ENCODE measurements at regions not wholly inside any gene's neighbourhood (a gene's known extent, or its start where the extent isn't known, plus 50 kb on each side); places are given as distances from the start of the nearest gene placed in this dataset.

DNA sequence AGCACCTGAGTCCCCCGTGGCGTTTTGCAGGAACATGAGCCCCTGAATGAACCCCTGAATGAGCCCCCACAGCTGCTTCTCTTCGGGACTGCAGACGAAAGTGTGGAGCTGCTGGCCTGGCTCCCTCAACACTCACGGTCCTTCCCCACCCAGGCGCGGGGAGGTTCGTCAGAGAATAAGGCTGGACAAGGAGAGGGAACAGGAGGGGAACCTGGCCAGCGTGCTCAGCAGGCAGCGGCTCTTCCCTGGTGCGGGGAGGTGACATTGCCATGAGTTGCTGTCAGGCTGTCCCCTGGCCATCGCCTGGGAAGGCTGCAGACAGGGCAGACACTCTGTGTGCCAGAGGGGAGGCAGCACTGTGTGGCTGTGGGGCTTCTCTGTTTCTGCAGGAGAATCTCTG is 80.9 kb upstream of the SHH start:
- H3K27me3 Mint-ChIP-seq: peaks cover 12% of the 10 kb centered on the region
- H3K27ac Mint-ChIP-seq: no peak overlapping the region
- no peaks in the 10 kb centered on the region for H3K36me3 Mint-ChIP-seq
- H3K9me3 Mint-ChIP-seq (ENCODE audit: low read depth): no peaks in the 10 kb centered on the region
- H3K4me3 Mint-ChIP-seq: no peak overlapping the region
- no peaks in the 10 kb centered on the region for H3K4me1 Mint-ChIP-seq (ENCODE audit: low read depth)

DNA sequence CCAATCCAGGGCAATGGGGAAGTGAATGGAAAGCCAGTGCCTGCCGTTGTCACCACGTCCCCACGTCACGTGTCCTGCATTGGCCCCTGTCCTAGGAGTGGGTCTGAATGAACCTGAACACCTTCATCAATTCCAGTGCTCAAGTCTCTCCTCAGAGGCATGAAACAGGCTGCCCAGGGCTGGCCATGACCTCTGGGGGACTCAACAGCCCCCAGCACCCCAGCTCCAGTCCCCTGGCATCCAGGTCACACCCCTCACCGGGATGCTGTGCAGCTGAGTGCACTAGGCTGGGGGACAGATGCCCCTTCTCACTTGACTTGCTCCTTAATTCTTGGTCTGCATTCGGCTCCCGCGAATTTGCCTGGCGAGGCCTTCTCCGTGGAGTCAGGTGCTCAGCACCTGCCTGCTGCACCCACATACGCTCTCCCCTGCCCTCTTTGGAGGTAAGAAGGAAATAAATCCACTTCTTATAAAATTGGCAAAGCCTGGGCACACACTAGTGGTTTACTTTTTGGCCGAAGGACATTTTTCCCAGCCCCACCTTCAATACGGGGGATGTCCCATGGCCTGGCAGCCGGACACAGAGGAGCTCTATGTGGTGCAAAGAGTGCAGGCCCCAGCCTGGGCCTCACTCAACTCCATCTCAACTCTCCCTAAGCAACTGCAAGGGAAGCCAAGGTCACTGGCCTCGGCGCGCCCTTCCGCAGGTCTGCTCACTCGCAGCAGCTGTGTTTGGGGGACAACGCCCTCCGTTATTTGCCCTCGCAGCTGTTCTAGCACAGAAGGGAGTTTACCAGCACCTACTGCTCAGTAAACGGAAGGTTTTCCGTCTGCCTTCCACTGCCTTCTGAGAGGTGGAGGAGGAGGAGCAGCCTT is 77.6 kb upstream of the SHH start:
- no peak overlapping the region for H3K27ac Mint-ChIP-seq
- H3K4me1 Mint-ChIP-seq (ENCODE audit: low read depth): no peaks in the 10 kb centered on the region
- peaks cover 6% of the 10 kb centered on the region for H3K27me3 Mint-ChIP-seq
- H3K9me3 Mint-ChIP-seq (ENCODE audit: low read depth): no peaks in the 10 kb centered on the region
- H3K4me3 Mint-ChIP-seq: no peak overlapping the region
- H3K36me3 Mint-ChIP-seq: no peaks in the 10 kb centered on the region

DNA sequence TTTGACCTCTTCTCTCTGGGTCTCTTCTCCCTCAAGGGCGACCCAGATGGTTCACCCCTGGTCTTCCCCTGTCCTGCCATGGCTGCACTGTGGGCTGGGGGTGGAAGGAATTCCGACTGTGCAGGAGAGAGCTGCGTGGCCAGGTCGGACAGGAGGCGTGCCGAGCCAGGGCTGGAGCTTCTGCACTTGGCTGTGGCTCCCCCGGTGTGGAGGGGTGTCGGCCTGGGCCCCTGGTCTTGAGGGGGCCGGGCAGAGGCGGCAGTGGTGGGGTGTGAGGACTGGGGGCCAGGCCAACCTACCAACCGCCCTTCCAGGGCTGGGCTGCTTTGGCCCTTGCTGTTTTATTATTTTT is 74.9 kb upstream of the SHH start:
- Mint-ChIP-seq H3K27me3 (peaks cover 6% of the 10 kb centered on the region), H3K36me3 (no peaks in the 10 kb centered on the region), H3K9me3 (ENCODE audit: low read depth) (no peaks in the 10 kb centered on the region), H3K27ac (no peak overlapping the region), H3K4me1 (ENCODE audit: low read depth) (no peaks in the 10 kb centered on the region), H3K4me3 (no peak overlapping the region)

DNA sequence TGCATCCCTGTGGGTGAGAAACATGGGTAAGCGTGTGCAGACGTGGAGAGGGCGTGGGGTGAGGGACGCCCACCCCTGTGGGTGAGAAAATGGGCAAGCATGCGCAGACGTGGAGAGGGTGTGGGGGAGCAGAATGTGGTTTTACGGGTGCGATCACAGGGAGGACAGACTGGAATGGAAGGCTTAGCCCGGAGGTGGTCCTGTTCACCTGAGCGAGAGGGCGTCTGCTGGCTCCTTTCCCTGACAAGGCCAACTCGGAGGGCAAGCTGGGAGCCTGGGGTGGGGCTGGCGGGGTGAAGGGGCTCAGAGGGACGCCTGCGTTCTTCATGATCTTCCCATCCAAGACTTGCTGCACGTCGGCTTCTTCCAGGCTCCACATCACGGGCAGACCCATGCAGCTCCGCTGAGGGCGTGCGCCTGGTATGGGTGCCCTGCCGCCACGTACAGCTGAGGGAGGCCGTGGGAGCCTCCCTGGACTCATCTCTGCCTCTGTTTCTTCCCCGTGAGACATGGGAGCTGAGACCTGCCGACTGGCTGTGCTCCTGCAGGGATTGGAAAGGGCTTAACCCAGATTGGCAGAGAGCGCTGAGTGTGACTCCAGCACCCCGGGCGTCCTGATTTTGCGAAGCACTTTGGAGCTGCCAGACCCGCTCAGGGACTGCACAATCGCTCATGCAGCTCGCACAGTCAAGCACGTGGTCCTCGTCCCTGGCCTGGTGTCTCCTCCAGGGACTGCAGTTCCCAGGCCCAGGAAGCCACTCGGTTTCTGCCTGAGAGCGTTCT is 74.3 kb upstream of the SHH start:
- Mint-ChIP-seq H3K27ac (no peak overlapping the region), H3K27me3 (peaks cover 6% of the 10 kb centered on the region), H3K36me3 (no peaks in the 10 kb centered on the region), H3K4me1 (ENCODE audit: low read depth) (no peaks in the 10 kb centered on the region), H3K4me3 (no peak overlapping the region), H3K9me3 (ENCODE audit: low read depth) (no peaks in the 10 kb centered on the region)

DNA sequence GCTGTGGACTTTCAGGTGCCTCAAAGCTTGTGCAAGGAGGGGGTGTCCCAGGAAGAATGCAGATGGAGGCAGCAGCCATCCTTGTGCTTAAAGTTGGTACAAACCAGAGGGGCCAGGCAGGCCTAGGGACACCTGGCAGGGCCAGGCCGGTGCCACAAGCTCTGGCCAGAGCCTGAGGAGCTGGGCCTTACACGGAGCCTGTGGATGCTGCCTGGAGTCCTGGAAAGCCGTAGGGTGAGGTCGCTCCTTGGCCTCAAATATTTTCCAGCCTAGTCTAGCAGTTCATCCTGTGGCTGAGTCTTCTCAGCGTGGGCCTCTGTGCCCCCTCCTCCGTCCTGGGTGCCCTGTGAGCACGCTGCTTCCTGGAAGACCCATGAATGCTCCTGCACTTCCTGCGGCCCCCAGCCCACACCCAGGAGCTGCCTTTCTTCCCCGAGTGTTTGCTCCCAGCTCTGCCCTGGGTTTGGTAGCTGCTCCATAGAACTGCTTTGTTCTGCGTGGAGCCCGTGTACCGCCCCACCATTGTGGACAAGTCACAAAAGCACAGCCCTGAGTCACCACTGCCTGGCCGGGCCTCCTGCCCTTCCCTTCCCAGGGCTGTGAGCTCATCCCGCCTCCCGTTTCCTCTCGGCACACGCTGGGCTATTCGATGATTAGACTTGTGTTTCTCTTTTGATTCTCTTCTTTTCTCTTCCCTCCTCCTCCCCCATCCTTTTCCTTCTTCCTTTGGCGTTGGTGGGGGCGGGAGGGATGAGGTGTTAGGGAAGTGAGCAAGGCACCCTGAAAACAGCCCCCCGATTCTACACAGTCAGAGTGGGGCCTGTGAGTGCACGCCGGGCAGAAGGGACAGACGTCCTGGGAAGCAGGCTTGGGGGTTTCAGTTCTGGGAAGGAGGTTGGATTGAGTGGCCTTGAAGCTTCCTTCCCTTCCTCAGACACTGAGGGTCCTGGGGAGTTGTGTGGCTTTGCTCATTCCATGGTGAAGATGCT is 73.2 kb upstream of the SHH start:
- Mint-ChIP-seq H3K4me1 (ENCODE audit: low read depth) (no peaks in the 10 kb centered on the region), H3K36me3 (no peaks in the 10 kb centered on the region), H3K9me3 (ENCODE audit: low read depth) (no peaks in the 10 kb centered on the region), H3K27ac (no peak overlapping the region), H3K4me3 (no peak overlapping the region), H3K27me3 (peaks cover 8% of the 10 kb centered on the region)

- Mint-ChIP-seq H3K4me1 (ENCODE audit: low read depth) (no peaks in the 10 kb centered on the region), H3K27me3 (peaks cover 8% of the 10 kb centered on the region), H3K4me3 (no peak overlapping the region), H3K27ac (no peak overlapping the region), H3K9me3 (ENCODE audit: low read depth) (no peaks in the 10 kb centered on the region), H3K36me3 (no peaks in the 10 kb centered on the region)
Measured at GRCh38 chr7:155884225-155885166, 72.2 kb upstream of the SHH start.

- Mint-ChIP-seq H3K36me3 (no peaks in the 10 kb centered on the region), H3K9me3 (ENCODE audit: low read depth) (no peaks in the 10 kb centered on the region), H3K27ac (no peak overlapping the region), H3K4me3 (no peak overlapping the region), H3K4me1 (ENCODE audit: low read depth) (no peaks in the 10 kb centered on the region), H3K27me3 (peaks cover 5% of the 10 kb centered on the region)
Measured at GRCh38 chr7:155883491-155884224, 71.4 kb upstream of the SHH start.

DNA sequence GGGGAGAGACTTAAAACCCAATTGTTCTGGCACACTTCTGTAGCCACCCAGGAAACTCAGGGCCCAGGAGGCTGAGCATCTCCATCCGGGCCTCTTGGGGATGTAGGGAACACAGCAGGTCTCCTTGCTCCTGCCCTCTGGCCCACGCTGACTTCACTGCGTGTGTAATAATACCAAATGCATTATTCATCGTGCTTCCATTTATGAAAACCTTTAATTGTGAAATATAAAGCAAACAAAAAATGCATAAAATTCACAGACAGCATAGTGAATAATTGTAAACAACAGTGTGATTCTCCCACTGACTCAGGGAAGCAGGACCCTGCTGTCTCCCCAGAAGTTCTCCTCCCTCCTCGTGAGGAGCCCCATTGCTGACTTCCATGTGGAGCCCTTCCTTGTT is 70.3 kb upstream of the SHH start:
- Mint-ChIP-seq H3K4me1 (ENCODE audit: low read depth) (no peaks in the 10 kb centered on the region), H3K4me3 (no peak overlapping the region), H3K36me3 (no peaks in the 10 kb centered on the region), H3K9me3 (ENCODE audit: low read depth) (no peaks in the 10 kb centered on the region), H3K27me3 (peaks cover 2% of the 10 kb centered on the region), H3K27ac (no peak overlapping the region)

GRCh38 chr7:155881471-155882350 is 69.4 kb upstream of the SHH start:
- no peaks in the 10 kb centered on the region for H3K36me3 Mint-ChIP-seq
- H3K4me1 Mint-ChIP-seq (ENCODE audit: low read depth): no peaks in the 10 kb centered on the region
- H3K9me3 Mint-ChIP-seq (ENCODE audit: low read depth): no peaks in the 10 kb centered on the region
- peaks cover 4% of the 10 kb centered on the region for H3K27me3 Mint-ChIP-seq
- H3K4me3 Mint-ChIP-seq: no peak overlapping the region
- no peak overlapping the region for H3K27ac Mint-ChIP-seq

GRCh38 chr7:155880721-155881120 is 68.5 kb upstream of the SHH start:
- H3K4me1 Mint-ChIP-seq (ENCODE audit: low read depth): no peaks in the 10 kb centered on the region

DNA sequence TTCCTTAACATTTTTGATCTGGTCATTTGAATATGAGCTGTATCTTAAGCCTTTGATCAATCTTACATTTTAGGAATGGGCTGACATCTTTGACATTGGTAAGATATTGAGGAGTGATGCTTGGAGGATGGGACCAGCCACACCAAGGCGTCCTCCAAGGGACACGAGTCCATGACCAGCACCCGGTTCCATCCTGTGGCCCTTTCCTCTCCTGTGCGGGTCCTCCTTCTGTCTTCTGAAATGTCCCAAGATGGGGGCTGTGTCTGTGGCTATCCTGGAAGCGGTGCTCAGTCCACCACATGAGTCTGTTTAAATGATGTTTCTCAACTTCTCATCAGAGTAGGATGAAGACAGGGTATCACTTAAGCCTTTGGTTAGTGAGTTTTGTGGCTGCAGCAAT is 67.3 kb upstream of the SHH start:
- Mint-ChIP-seq H3K4me3 (no peak overlapping the region), H3K9me3 (ENCODE audit: low read depth) (no peaks in the 10 kb centered on the region), H3K36me3 (no peaks in the 10 kb centered on the region), H3K27ac (no peak overlapping the region), H3K27me3 (peaks cover 4% of the 10 kb centered on the region), H3K4me1 (ENCODE audit: low read depth) (no peaks in the 10 kb centered on the region)

More at GRCh38 chr7:155880721-155881120, 68.5 kb upstream of the SHH start:
- H3K27ac Mint-ChIP-seq: no peak overlapping the region
- no peak overlapping the region for H3K4me3 Mint-ChIP-seq
- no peaks in the 10 kb centered on the region for H3K9me3 Mint-ChIP-seq (ENCODE audit: low read depth)
- peaks cover 4% of the 10 kb centered on the region for H3K27me3 Mint-ChIP-seq
- H3K36me3 Mint-ChIP-seq: no peaks in the 10 kb centered on the region

DNA sequence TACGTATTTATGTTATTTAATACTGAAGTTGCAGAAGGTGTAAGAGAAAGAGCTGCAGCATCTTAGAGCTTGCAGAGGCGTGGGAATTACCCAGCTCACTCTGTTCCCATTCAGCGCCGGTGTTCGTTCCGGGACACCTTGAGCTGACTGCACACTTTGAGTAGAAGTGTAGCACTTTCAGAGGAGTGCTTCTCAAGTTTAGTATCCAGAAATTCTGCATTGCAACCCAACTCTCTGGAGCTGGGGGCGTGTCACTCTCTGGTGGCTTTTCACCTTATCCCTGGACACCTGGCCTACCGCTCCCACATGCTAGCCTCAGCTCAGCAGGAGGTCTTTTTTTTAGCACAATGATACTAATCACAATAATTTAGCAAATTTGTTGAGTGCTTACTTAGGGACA is 66.4 kb upstream of the SHH start:
- H3K27ac Mint-ChIP-seq: no peak overlapping the region
- H3K9me3 Mint-ChIP-seq (ENCODE audit: low read depth): no peaks in the 10 kb centered on the region
- H3K36me3 Mint-ChIP-seq: no peaks in the 10 kb centered on the region
- peaks cover 6% of the 10 kb centered on the region for H3K27me3 Mint-ChIP-seq
- no peak overlapping the region for H3K4me3 Mint-ChIP-seq
- H3K4me1 Mint-ChIP-seq (ENCODE audit: low read depth): no peaks in the 10 kb centered on the region

- H3K36me3 Mint-ChIP-seq: no peaks in the 10 kb centered on the region
- no peak overlapping the region for H3K4me3 Mint-ChIP-seq
- no peaks in the 10 kb centered on the region for H3K4me1 Mint-ChIP-seq (ENCODE audit: low read depth)
- H3K27me3 Mint-ChIP-seq: peaks cover 7% of the 10 kb centered on the region
- H3K9me3 Mint-ChIP-seq (ENCODE audit: low read depth): no peaks in the 10 kb centered on the region
- no peak overlapping the region for H3K27ac Mint-ChIP-seq
Measured at GRCh38 chr7:155878250-155878649, 66.0 kb upstream of the SHH start.
